Ectodermal cell (in vitro differentiated cells): ENCODE measurements at regions not wholly inside any gene's neighbourhood (a gene's known extent, or its start where the extent isn't known, plus 50 kb on each side); places are given as distances from the start of the nearest gene placed in this dataset.
"Not testable (repeated sequence)": the region's sequence is repeated elsewhere in the genome, so short reads cannot be mapped to it uniquely, and the experiment has no call there.

Experiments
- H3K27ac ChIP-seq: 2 replicates; pipeline ENCODE4 v1.7.0; 2013; ENCODE audit warnings: mild to moderate bottlenecking, low read depth, low read length; ENCODE audit not compliant: insufficient read depth, poor library complexity, severe bottlenecking
- H3K27me3 ChIP-seq: 2 replicates; pipeline ENCODE4 v1.7.0; 2013; ENCODE audit warnings: mild to moderate bottlenecking, low read length; ENCODE audit not compliant: insufficient read depth, control insufficient read depth, poor library complexity, severe bottlenecking
- H3K36me3 ChIP-seq: one replicate; pipeline ENCODE4 v1.7.0; 2013; ENCODE audit warnings: low read length; ENCODE audit not compliant: control insufficient read depth, insufficient read depth
- H3K4me1 ChIP-seq: one replicate; pipeline ENCODE4 v1.7.0; 2013; ENCODE audit warnings: low read length; ENCODE audit not compliant: control insufficient read depth, insufficient read depth
- H3K4me3 ChIP-seq: 2 replicates; pipeline ENCODE4 v1.7.0; 2013; ENCODE audit warnings: low read depth, low read length, control low read depth; ENCODE audit not compliant: insufficient read depth
- H3K9me3 ChIP-seq: 2 replicates; pipeline ENCODE4 v1.7.0; 2013; ENCODE audit warnings: mild to moderate bottlenecking, low read length, moderate library complexity; ENCODE audit not compliant: control insufficient read depth
- WGBS, 2 experiments: methylation state at CpG; one replicate each; pipeline ENCODE4 v1.1.7; 2013; ENCODE audit warnings: missing lambda C conversion rate in 2 of 2; 5-methylcytosine and 5-hydroxymethylcytosine counted together

- no peaks in the 10 kb centered on the region for H3K36me3 ChIP-seq
- H3K4me1 ChIP-seq: no peaks in the 10 kb centered on the region
- no peak overlapping the region for H3K4me3 ChIP-seq
- H3K9me3 ChIP-seq: no peaks in the 10 kb centered on the region
- no peaks in the 10 kb centered on the region for H3K27me3 ChIP-seq
- no peak overlapping the region for H3K27ac ChIP-seq
- 89 to 95% methylated on average over 6 of the region's 6 CpGs for WGBS, 2 experiments
These were observed 62.8 kb upstream of the GRIA3 start for GRCh38 chrX:123121241-123121640.

GRCh38 chrX:123129805-123130204, 54.3 kb upstream of the GRIA3 start:
- 80 to 90% methylated on average over 3 of the region's 3 CpGs for WGBS, 2 experiments
- not testable (repeated sequence) for H3K4me3 ChIP-seq, H3K4me1 ChIP-seq, H3K9me3 ChIP-seq, H3K27ac ChIP-seq, H3K27me3 ChIP-seq, H3K36me3 ChIP-seq
